WI38 (cell line): ENCODE measurements at regions not wholly inside any gene's neighbourhood (a gene's known extent, or its start where the extent isn't known, plus 50 kb on each side); places are given as distances from the start of the nearest gene placed in this dataset.

Experiments used
- H3K4me3 ChIP-seq: 2 replicates; pipeline ENCODE4 v1.5.1; 2011; ENCODE audit warnings: low read depth, mild to moderate bottlenecking, control low read depth, low read length
- TF ChIP-seq, protein P1 (sequence below): IDR thresholded peaks from 2 replicates; pipeline ENCODE4 v1.5.1; 2012; ENCODE audit warnings: low read depth, mild to moderate bottlenecking, control low read depth, low read length

DNA sequence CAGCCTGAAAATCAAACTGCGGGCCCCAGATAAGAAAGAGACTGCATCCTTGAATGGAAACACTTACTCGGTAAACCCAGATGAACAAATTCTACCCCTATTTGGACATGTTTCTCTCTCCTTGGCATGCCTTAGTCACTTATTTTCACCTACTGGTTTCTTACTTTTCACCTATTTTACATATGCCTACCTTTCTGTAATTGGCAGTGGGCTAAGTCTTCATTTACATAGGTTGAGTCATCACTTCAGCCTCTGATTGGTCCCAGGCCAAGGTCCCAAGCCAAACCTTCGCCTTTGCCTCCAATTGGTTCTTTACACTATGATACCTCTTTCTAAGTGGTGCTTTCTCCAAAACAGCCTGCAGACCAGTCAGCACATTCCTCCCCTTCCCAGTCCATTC is 111.3 kb downstream of the DYRK2 start:
- TF ChIP-seq, protein P1, sequence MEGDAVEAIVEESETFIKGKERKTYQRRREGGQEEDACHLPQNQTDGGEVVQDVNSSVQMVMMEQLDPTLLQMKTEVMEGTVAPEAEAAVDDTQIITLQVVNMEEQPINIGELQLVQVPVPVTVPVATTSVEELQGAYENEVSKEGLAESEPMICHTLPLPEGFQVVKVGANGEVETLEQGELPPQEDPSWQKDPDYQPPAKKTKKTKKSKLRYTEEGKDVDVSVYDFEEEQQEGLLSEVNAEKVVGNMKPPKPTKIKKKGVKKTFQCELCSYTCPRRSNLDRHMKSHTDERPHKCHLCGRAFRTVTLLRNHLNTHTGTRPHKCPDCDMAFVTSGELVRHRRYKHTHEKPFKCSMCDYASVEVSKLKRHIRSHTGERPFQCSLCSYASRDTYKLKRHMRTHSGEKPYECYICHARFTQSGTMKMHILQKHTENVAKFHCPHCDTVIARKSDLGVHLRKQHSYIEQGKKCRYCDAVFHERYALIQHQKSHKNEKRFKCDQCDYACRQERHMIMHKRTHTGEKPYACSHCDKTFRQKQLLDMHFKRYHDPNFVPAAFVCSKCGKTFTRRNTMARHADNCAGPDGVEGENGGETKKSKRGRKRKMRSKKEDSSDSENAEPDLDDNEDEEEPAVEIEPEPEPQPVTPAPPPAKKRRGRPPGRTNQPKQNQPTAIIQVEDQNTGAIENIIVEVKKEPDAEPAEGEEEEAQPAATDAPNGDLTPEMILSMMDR, result no peak
- H3K4me3 ChIP-seq, result no peak overlapping the region

DNA sequence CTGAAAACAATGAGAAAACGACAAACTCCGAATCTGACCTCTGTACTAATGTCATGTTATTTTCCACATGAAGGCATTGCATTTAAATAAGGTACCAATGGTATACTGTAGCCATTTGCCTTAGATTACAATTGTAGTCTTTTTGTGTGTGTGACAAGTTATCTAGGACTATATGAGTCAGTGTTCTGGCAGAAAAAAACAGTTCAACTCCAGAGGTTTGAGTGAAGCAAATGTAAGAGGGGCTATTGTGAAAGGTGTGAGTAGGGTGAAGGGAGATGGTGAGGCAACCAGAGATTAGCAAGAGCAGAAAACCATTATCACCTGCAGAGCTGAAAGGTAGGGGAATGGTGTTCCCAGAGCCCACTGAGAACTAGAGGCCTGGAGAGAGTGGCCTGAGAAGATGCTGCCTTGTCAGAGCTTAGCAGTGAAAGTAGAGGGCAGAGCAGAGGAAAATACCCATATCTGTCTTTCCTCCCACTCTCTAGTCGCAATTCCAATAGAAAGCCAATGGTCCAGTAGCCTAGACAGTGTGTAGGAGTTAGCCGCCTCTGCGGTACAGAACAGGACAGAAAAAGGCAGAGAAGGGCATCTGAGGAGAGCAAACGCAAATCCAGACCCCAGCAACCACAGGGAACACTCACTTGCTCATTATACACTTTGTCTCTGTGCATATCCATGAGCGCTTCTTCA is 112.2 kb downstream of the DYRK2 start:
- TF ChIP-seq, protein P1, result no peak
- H3K4me3 ChIP-seq, result no peak overlapping the region

DNA sequence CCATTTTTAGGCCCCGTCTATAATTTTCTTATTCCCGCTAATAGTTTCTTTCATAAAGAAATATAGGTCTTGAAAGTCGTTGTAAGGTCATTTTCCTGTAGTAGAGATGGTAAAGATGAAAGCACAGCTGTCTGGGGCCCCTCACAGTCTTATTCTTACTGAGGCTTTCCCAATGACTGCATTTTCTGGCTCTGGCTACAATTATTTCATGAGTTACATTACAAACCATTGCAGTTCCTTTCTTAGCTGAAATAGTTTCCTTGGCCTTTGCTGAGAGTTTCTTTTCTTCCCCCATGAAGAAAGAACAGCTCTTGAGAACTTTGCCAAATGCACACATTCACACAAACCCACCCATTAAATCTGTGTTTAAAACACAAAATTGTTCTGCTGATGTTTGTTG is 113.0 kb downstream of the DYRK2 start:
- H3K4me3 ChIP-seq, result no peak overlapping the region
- TF ChIP-seq, protein P1, result no peak

DNA sequence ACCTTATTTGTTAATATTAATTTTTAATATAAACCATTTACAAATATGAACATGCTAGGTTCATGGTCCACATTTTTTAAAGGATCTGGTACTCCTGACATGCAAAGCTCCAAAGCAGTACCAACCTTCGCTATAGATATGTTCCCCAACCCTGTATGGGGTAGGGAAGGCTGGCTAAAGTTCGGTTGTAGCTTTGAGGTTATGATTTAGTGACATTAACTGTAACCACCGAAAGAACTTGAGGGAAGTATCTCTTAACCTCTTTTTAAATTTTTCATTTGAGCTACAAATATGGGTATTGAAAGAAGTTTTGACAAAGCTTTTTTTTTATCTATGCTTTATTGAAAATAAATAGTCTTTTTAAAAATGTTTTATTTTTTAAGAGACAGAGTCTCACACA is 115.5 kb downstream of the DYRK2 start:
- TF ChIP-seq, protein P1, result no peak
- no peak overlapping the region for H3K4me3 ChIP-seq

DNA sequence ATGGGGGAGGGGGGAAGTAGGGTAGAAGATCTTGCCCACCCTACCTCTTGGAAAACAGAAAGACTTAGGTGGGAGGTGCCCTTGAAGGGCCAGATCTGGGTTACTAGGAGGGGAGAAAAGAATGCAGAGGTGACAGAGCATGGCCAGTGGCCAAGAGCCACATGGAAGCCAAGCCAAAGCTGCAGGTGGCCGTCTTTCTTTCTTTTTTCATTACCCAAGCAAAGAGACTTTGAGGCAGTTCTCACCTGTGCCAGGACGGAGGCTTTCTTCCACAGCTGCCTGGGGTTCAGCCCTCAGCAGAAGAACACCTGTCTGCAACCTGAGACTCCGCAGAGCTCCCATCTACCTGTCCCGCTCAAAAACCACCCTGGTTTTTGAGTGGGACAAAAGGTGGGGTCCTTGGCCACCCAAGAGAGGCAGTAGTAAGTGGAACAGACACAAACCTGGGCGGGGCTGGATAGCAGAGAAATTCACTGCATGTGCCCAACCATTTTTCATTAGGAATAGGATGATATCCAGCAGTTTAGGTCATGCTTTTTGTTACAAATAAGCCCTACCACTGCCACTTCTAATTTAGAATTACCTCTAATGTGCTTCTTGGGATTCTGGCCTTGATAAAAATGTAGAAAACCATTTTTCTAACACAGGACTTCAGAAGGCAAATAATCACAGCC is 116.5 kb downstream of the DYRK2 start:
- TF ChIP-seq, protein P1, result no peak
- no peak overlapping the region for H3K4me3 ChIP-seq

DNA sequence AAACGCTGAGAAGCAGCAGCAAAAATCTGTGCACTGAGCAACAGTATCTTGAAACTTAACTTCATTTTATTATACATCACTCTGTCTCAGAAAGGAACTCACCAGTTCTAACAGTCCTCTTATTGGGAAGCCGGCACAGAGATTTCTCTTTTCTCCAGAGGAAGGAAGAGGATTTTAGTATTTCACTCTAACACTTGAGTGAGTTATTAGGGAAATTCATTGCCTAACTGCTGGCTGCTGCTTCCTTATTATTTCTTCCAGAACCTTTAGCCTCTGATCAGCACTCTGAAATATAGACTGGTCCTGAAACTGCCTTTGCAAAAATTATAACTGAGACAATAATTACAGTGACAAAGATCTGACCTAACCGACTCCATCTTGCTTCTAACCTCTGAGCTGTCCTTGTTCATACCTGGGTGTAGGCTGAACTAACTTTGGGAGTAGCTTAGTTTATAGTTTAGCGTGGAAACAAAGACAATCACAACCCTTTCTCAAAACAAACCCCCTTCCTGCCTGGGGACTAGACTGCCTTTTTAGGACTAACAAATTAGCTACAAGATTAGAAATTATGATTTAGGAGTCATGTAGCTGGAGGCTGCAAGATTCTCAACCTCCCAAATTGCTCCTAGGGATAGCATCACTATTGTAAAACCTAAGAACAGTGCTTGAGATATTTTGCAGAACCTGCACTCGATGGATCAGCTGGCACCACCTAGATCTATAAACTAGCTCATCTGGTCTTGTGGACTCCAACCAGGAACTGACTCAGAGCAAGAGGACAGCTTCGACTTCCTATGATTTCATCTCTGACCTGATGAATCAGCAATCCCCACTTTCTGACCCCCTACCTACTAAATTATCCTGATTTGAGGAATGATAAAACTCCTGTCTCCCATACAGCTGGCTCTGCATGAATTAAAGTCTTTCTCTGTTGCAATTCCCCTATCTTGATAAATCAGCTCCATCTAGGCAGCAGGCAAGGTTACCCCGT is 117.5 kb downstream of the DYRK2 start:
- TF ChIP-seq, protein P1, result no peak

More for the DNA sequence above, 117.5 kb downstream of the DYRK2 start:
- H3K4me3 ChIP-seq, result no peak overlapping the region
